ENCODE measurements at regions not wholly inside any gene's neighbourhood (a gene's known extent, or its start where the extent isn't known, plus 50 kb on each side); places are given as distances from the start of the nearest gene placed in this dataset.
"Not testable (repeated sequence)": the region's sequence is repeated elsewhere in the genome, so short reads cannot be mapped to it uniquely, and the experiment has no call there.

- no peak for DNase-seq
These were observed 90.1 kb downstream of the SREK1 start for GRCh38 chr5:66234241-66234640.

GRCh38 chr5:66238435-66238834 is 94.3 kb downstream of the SREK1 start:
- no peak for DNase-seq

GRCh38 chr5:66239034-66239433 is 94.9 kb downstream of the SREK1 start:
- DNase-seq = no peak

- no peak for DNase-seq
These were observed 97.2 kb downstream of the SREK1 start for GRCh38 chr5:66241136-66241825.

- DNase-seq = no peak
These were observed 98.1 kb downstream of the SREK1 start for GRCh38 chr5:66242050-66242715.

- no peak for DNase-seq
These were observed 102.5 kb downstream of the SREK1 start for GRCh38 chr5:66246608-66247007.

- no peak for DNase-seq
These were observed 103.3 kb downstream of the SREK1 start for GRCh38 chr5:66247176-66247960.

GRCh38 chr5:66248874-66249273 is 104.8 kb downstream of the SREK1 start:
- DNase-seq = no peak

- DNase-seq = no peak
These were observed 105.8 kb downstream of the SREK1 start for GRCh38 chr5:66249920-66250319.

- no peak for DNase-seq
These were observed 108.7 kb downstream of the SREK1 start for GRCh38 chr5:66252849-66253248.

- DNase-seq = no peak
These were observed 111.6 kb downstream of the SREK1 start for GRCh38 chr5:66255714-66256113.

- DNase-seq = no peak
These were observed 129.0 kb downstream of the SREK1 start for GRCh38 chr5:66273121-66273520.

GRCh38 chr5:66276986-66277385 is 132.9 kb downstream of the SREK1 start:
- DNase-seq = no peak

GRCh38 chr5:66277981-66278380 is 133.9 kb downstream of the SREK1 start:
- DNase-seq = no peak

GRCh38 chr5:66281294-66281693 is 137.2 kb downstream of the SREK1 start:
- DNase-seq = no peak

- no peak for DNase-seq
These were observed 140.7 kb downstream of the SREK1 start for GRCh38 chr5:66284588-66285342.

- no peak for DNase-seq
These were observed 141.3 kb downstream of the SREK1 start for GRCh38 chr5:66285343-66285922.

GRCh38 chr5:66291771-66292170 is 147.7 kb downstream of the SREK1 start:
- DNase-seq = no peak

- not testable (repeated sequence) for DNase-seq
These were observed 149.8 kb downstream of the SREK1 start for GRCh38 chr5:66293851-66294250.

GRCh38 chr5:66299463-66299862 is 155.4 kb downstream of the SREK1 start:
- DNase-seq = no peak

GRCh38 chr5:66302344-66302743 is 158.2 kb downstream of the SREK1 start:
- no peak for DNase-seq

- DNase-seq = no peak
These were observed 162.2 kb downstream of the SREK1 start for GRCh38 chr5:66306105-66306843.
